GM12864 (cell line): ENCODE measurements at regions not wholly inside any gene's neighbourhood (a gene's known extent, or its start where the extent isn't known, plus 50 kb on each side); places are given as distances from the start of the nearest gene placed in this dataset.

Experiments
- DNase-seq: peaks from one replicate; pipeline ENCODE4 v3.0.0-alpha.2; 2011; ENCODE audit warnings: low read depth
- H3K4me3 ChIP-seq: 2 replicates; pipeline ENCODE4 v1.5.1; 2011; ENCODE audit warnings: mild to moderate bottlenecking, low read depth, low read length, control low read depth
- TF ChIP-seq, protein P1 (sequence below): IDR thresholded peaks from 2 replicates; pipeline ENCODE4 v1.5.1; 2011; ENCODE audit warnings: low read depth, mild to moderate bottlenecking, moderate library complexity, low read length, control low read depth, inconsistent platforms; ENCODE audit errors: missing control alignments

DNA sequence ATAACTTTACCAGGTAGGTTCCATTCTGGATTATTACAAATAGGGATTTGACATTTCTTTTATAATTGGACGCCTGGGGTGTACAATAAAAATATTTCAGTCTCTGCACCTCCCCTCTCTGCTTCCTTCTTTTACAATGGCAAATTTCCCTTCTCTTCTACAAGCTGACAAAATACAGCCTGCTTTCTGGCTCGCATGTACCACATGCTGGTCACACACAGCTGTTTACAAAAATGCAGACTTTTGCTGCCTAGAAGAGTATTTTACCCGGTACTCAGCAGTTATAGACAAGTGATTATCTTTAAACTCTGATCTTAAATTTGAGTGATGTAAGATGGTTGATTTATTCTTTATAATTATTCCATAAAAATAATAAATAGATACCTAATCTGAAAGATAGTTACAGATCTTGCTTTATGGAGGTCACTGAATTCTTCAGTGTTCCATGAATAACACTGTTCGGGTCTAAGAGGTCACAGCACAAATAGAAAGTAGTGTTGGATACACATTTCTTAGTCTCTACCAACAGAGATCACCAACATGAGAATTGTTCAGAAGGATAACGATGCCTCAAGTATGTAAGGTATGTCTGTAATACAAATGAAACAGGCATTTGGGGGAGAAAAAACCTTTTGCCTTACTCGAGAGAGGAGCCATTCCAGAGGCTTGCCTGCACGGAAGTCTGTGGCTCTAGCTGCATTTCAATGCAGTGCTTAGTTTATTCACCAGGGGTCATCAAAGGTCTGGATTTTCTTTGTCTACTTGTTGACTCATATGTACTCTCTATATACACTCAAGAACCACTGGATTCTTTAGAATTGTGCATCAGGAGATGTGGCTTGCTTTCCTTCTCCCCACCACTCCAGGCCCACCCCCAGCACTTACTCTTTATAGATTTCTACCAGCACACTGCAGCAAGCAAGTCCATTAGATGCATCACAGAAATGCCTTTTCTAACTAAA is 206.6 kb upstream of the RFX3 start:
- TF ChIP-seq, protein P1, sequence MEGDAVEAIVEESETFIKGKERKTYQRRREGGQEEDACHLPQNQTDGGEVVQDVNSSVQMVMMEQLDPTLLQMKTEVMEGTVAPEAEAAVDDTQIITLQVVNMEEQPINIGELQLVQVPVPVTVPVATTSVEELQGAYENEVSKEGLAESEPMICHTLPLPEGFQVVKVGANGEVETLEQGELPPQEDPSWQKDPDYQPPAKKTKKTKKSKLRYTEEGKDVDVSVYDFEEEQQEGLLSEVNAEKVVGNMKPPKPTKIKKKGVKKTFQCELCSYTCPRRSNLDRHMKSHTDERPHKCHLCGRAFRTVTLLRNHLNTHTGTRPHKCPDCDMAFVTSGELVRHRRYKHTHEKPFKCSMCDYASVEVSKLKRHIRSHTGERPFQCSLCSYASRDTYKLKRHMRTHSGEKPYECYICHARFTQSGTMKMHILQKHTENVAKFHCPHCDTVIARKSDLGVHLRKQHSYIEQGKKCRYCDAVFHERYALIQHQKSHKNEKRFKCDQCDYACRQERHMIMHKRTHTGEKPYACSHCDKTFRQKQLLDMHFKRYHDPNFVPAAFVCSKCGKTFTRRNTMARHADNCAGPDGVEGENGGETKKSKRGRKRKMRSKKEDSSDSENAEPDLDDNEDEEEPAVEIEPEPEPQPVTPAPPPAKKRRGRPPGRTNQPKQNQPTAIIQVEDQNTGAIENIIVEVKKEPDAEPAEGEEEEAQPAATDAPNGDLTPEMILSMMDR: peak; percentile 72
- no peak overlapping the region; the same call in 1 of the 2 replicates for H3K4me3 ChIP-seq
- DNase-seq: peak; percentile 45

DNA sequence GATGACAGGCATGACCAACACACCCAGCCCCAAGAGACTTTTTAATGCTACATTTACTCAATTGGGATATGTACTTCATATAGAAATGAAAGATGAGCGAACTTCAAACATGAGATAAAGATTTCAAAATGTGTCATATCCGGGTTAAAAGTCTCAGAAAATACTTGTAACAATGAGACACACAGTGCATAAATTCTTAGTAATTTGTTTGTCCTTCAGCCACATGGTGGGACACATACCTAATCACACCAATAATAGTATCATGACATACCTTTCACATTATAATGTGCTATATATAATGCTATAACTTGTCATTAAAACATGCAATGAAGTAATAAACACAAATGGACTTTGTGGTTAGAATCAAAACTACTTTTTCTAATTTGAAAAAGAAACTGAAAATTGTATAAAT is 204.7 kb upstream of the RFX3 start:
- TF ChIP-seq, protein P1: no peak
- DNase-seq: no peak
- no peak overlapping the region for H3K4me3 ChIP-seq

DNA sequence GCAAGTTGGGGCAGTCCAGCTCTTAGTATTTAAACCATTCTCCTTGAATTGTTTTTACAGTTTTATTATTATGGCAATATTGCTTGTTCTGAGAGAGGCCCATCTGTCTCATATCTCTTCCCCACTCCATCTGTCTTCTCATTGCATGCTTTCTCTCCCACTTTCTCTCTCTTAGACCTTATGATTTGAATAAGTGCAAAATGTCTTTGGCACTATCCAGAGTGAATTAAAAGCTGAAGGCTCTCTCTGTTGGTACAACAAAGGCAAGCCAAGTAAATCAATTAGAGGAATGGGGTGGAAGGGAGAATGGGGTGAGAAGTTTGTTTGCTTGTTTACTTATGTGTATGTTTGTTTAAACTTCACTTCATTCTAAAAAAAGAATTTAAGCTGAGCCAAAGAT is 195.3 kb upstream of the RFX3 start:
- no peak overlapping the region for H3K4me3 ChIP-seq
- TF ChIP-seq, protein P1: no peak
- no peak for DNase-seq

DNA sequence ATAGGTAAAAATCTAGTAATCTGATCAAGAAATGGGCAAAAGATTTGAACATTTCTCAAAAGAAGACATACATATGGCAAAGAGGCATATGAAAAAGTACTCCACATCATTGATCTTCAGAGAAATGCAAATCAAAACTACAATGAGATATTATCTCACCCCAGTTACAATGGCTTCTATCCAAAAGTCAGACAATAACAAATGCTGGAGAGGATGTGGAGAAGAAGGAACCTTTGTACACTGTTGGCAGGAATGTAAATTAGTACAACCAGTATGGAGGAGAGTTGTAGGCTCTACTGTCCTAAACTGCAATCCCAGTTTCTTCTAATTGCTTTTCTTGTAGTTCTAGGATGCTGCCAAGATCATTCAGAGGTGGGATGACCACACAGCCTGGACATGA is 193.5 kb upstream of the RFX3 start:
- DNase-seq: no peak
- H3K4me3 ChIP-seq: no peak overlapping the region
- TF ChIP-seq, protein P1: no peak

DNA sequence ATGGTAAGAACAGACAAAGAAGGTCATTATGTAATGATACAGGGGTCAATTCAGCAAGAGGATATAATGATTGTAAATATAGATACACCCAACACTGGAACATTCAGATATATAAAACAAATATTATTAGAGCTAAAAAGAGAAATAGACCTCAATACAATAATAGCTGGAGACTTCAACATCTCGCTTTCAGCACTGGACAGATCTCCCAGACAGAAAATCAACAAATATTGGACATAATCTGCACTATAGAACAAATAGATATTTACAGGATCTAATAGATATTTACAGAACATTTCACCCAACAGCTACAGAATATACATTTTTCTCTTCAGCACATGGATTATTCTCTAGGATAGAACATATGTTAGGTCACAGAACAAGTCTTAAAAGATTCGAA is 190.6 kb upstream of the RFX3 start:
- TF ChIP-seq, protein P1: no peak
- H3K4me3 ChIP-seq: no peak overlapping the region
- DNase-seq: no peak

DNA sequence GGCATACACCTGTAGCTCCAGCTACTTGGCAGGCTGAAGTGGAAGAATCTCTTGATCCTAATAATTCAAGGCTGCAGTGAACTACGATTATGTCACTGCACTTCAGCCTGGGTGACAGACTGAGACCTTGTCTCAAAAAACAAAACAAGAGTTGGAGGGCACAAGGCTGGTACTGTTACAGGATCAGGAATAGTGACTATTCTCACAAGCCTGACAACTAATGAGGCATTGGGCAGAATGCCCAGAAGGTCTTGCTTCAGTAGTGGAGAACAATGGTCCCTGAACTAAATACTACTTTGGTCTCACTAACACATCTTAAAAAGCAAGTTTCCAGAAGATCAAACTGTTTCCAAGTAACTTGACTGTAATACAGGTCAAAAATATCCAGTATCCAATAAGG is 182.9 kb upstream of the RFX3 start:
- DNase-seq: no peak
- TF ChIP-seq, protein P1: no peak
- H3K4me3 ChIP-seq: no peak overlapping the region

DNA sequence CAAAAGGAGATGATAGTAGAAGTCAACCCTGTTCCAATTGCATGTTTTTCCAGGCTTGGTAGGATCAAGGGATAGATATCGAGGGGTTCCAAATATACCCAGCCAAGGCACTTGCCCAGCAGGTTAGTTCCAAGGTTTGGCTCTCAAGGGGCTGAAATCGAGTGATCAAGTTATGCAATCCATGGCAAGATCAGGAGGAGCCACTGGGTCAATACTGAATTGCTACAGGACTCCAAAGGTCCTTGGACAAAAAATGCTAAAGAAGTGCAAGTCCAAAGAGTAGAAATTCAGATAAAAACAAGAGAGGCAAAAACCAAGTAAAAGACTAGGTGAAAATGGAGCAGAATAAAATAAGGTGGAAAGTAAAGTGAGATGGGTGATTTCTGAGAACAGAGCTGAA is 179.1 kb upstream of the RFX3 start:
- TF ChIP-seq, protein P1: no peak
- no peak for DNase-seq
- no peak overlapping the region for H3K4me3 ChIP-seq
